PFSK-1 (cell line): ENCODE measurements at regions not wholly inside any gene's neighbourhood (a gene's known extent, or its start where the extent isn't known, plus 50 kb on each side); places are given as distances from the start of the nearest gene placed in this dataset.

Experiments
- POLR2AphosphoS5 ChIP-seq: IDR thresholded peaks from 2 replicates; pipeline ENCODE4 v1.6.1; 2012; ENCODE audit warnings: low read depth, mild to moderate bottlenecking, control low read depth, low read length, moderate library complexity
- REST ChIP-seq, 2 experiments: IDR thresholded peaks; 2 replicates each; pipeline versions ENCODE4 v1.6.1 to v1.8.0; 2011 to 2012; ENCODE audit warnings: low read depth in 2 of 2, low read length in 2 of 2, control low read depth in 1 of 2, inconsistent platforms in 1 of 2, mild to moderate bottlenecking in 1 of 2, moderate library complexity in 1 of 2; ENCODE audit not compliant: insufficient read depth in 1 of 2
- SIN3A ChIP-seq: IDR thresholded peaks from 2 replicates; pipeline ENCODE4 v1.6.1; 2012; ENCODE audit warnings: mild to moderate bottlenecking, low read length, moderate library complexity, borderline replicate concordance; ENCODE audit not compliant: insufficient read depth
- TAF1 ChIP-seq: IDR thresholded peaks from 2 replicates; pipeline ENCODE4 v1.6.1; 2012; ENCODE audit warnings: low read length, control low read depth, borderline replicate concordance; ENCODE audit not compliant: insufficient read depth

GRCh38 chr3:89002191-89002590 is 105.2 kb upstream of the EPHA3 start:
- TF ChIP-seq POLR2AphosphoS5 (no peak), REST (IDR thresholded peaks at IDR 0.05; ENCODE audit: insufficient read depth in 1 of 2, low read depth in 2 of 2, low read length in 2 of 2) (no peak), SIN3A (no peak), TAF1 (no peak)
